HEK293 (cell line): ENCODE measurements at regions not wholly inside any gene's neighbourhood (a gene's known extent, or its start where the extent isn't known, plus 50 kb on each side); places are given as distances from the start of the nearest gene placed in this dataset.

Experiments used
- CTCF ChIA-PET: fragments of 350-600 bp; formaldehyde crosslinking; extraction: SDS; loops from one replicate; lab custom pipeline; 2021; ENCODE audit warnings: antibody characterized with exemption; lab: Yijun Ruan, JAX
- POLR2A ChIA-PET: fragments of 300-600 bp; formaldehyde crosslinking; extraction: SDS; loops from one replicate; lab custom pipeline; 2020; ENCODE audit warnings: antibody characterized with exemption, inconsistent platforms; lab: Yijun Ruan, JAX
- H3K27ac ChIP-seq: fragments of 200-500 bp; sonication (Bioruptor generic); 2 replicates; pipeline ENCODE4 v1.5.1; 2014; ENCODE audit warnings: low read depth, low read length, control low read depth, inconsistent platforms; ENCODE audit errors: extremely low read depth
- H3K36me3 ChIP-seq, 2 experiments: fragments of 200-500 bp in 1 of 2; sonication (Bioruptor generic) in 1 of 2; 1 replicate in 1 of 2; 2 replicates in 1 of 2; pipeline ENCODE4 v1.5.1; 2014 to 2017; ENCODE audit warnings: inconsistent platforms in 2 of 2, low read length in 2 of 2; ENCODE audit not compliant: control insufficient read depth in 2 of 2, insufficient read depth in 1 of 2
- H3K4me1 ChIP-seq: fragments of 200-500 bp; sonication (Bioruptor generic); 2 replicates; pipeline ENCODE4 v1.5.1; 2014; ENCODE audit warnings: mild to moderate bottlenecking, low read length, inconsistent platforms; ENCODE audit not compliant: control insufficient read depth, insufficient read depth
- H3K4me3 ChIP-seq: 2 replicates; pipeline ENCODE4 v1.5.1; 2011; ENCODE audit warnings: low read depth, mild to moderate bottlenecking, control low read depth, low read length, moderate library complexity
- H3K9me3 ChIP-seq: fragments of 200-500 bp; sonication (Bioruptor generic); 2 replicates; pipeline ENCODE4 v1.5.1; 2014; ENCODE audit warnings: low read depth, low read length, inconsistent platforms; ENCODE audit not compliant: control insufficient read depth, insufficient read depth
- FEZF1 ChIP-seq: fragments of 450-650 bp; formaldehyde crosslinking; IDR thresholded peaks from 2 replicates; pipeline ENCODE4 v1.5.1; 2016; ENCODE audit warnings: missing biosample characterization, missing genetic modification characterization
- MEIS1 ChIP-seq: sonication (generic); formaldehyde crosslinking; IDR thresholded peaks from 2 replicates; pipeline ENCODE4 v1.8.1; 2022; ENCODE audit warnings: missing genetic modification reagents, mild to moderate bottlenecking, borderline replicate concordance
- MZF1 ChIP-seq: fragments of 450-650 bp; formaldehyde crosslinking; IDR thresholded peaks from 2 replicates; pipeline ENCODE4 v1.5.1; 2017; ENCODE audit warnings: missing biosample characterization, missing genetic modification characterization, borderline replicate concordance
- YY1 ChIP-seq: fragments of 450-650 bp; formaldehyde crosslinking; IDR thresholded peaks from 2 replicates; pipeline ENCODE4 v1.5.1; 2018; ENCODE audit warnings: missing biosample characterization, missing genetic modification characterization
- ZBTB17 ChIP-seq: fragments of 450-650 bp; formaldehyde crosslinking; IDR thresholded peaks from 2 replicates; pipeline ENCODE4 v1.5.1; 2016; ENCODE audit warnings: missing biosample characterization, missing genetic modification characterization
- ZBTB8A ChIP-seq: fragments of 450-650 bp; formaldehyde crosslinking; IDR thresholded peaks from 2 replicates; pipeline ENCODE4 v1.5.1; 2016; ENCODE audit warnings: missing biosample characterization, missing genetic modification characterization
- ZFP3 ChIP-seq: fragments of 450-650 bp; formaldehyde crosslinking; IDR thresholded peaks from 2 replicates; pipeline ENCODE4 v1.5.1; 2016; ENCODE audit warnings: low read depth, missing biosample characterization, missing genetic modification characterization
- ZNF121 ChIP-seq: fragments of 450-650 bp; formaldehyde crosslinking; IDR thresholded peaks from 2 replicates; pipeline ENCODE4 v1.5.1; 2016; ENCODE audit warnings: missing biosample characterization, missing genetic modification characterization
- ZNF132 ChIP-seq: fragments of 450-650 bp; formaldehyde crosslinking; IDR thresholded peaks from 2 replicates; pipeline ENCODE4 v1.5.1; 2017; ENCODE audit warnings: missing biosample characterization, missing genetic modification characterization, borderline replicate concordance
- ZNF138 ChIP-seq: fragments of 450-650 bp; formaldehyde crosslinking; IDR thresholded peaks from 2 replicates; pipeline ENCODE4 v1.5.1; 2016; ENCODE audit warnings: missing biosample characterization, missing genetic modification characterization, borderline replicate concordance
- ZNF184 ChIP-seq: fragments of 450-650 bp; IDR thresholded peaks from 2 replicates; pipeline ENCODE4 v1.5.1; 2018; ENCODE audit warnings: missing biosample characterization, mild to moderate bottlenecking, missing genetic modification characterization
- ZNF2 ChIP-seq: fragments of 450-650 bp; formaldehyde crosslinking; IDR thresholded peaks from 2 replicates; pipeline ENCODE4 v1.5.1; 2016; ENCODE audit warnings: missing biosample characterization, missing genetic modification characterization
- ZNF311 ChIP-seq: fragments of 450-650 bp; formaldehyde crosslinking; IDR thresholded peaks from 2 replicates; pipeline ENCODE4 v1.5.1; 2017; ENCODE audit warnings: missing biosample characterization, missing genetic modification characterization, borderline replicate concordance
- ZNF423 ChIP-seq: fragments of 450-650 bp; formaldehyde crosslinking; IDR thresholded peaks from 2 replicates; pipeline ENCODE4 v1.5.1; 2016; ENCODE audit warnings: missing biosample characterization, missing genetic modification characterization
- ZNF521 ChIP-seq: fragments of 450-650 bp; formaldehyde crosslinking; IDR thresholded peaks from 2 replicates; pipeline ENCODE4 v1.5.1; 2017; ENCODE audit warnings: missing biosample characterization, mild to moderate bottlenecking, missing genetic modification characterization
- ZNF610 ChIP-seq: fragments of 450-650 bp; formaldehyde crosslinking; IDR thresholded peaks from 2 replicates; pipeline ENCODE4 v1.5.1; 2016; ENCODE audit warnings: missing biosample characterization, missing genetic modification characterization, borderline replicate concordance
- ZNF701 ChIP-seq: fragments of 450-650 bp; formaldehyde crosslinking; IDR thresholded peaks from 2 replicates; pipeline ENCODE4 v1.5.1; 2016; ENCODE audit warnings: missing biosample characterization, missing genetic modification characterization
- ZNF785 ChIP-seq: fragments of 450-650 bp; formaldehyde crosslinking; IDR thresholded peaks from 2 replicates; pipeline ENCODE4 v1.5.1; 2016; ENCODE audit warnings: missing biosample characterization, missing genetic modification characterization
- TF ChIP-seq, protein P1 (sequence below): fragments of 450-650 bp; formaldehyde crosslinking; IDR thresholded peaks from 2 replicates; pipeline ENCODE4 v1.5.1; 2016; ENCODE audit warnings: missing biosample characterization, missing genetic modification characterization, borderline replicate concordance
- TF ChIP-seq, protein P2 (sequence below): fragments of 450-650 bp; formaldehyde crosslinking; IDR thresholded peaks from 2 replicates; pipeline ENCODE4 v1.5.1; 2016; ENCODE audit warnings: missing biosample characterization, missing genetic modification characterization
- TF ChIP-seq, protein P3 (sequence below): fragments of 450-650 bp; formaldehyde crosslinking; IDR thresholded peaks from 2 replicates; pipeline ENCODE4 v1.5.1; 2016; ENCODE audit warnings: missing biosample characterization, missing genetic modification characterization

DNA sequence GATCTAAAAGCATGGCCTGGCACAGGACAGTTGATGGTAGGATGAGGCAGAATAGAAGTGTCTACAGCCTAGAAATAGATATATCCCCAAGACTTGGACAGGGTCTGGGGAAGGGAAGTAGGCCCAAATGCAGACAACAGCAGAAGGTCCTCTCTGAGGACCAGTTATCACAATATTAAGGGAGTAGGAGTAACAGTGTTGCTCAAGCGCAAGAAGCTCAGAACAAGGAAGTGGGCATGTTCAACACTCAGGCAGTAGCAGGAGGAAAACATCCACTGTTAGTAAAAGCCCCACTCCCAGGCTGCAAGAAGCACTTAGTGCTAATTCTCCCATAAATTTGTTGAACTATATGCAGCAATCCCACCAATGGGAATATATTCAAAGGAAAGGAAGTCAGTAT lies 314.7 kb downstream of the METTL4 start:
- H3K9me3 ChIP-seq = no peaks in the 10 kb centered on the region
- CTCF ChIA-PET = interaction anchor here (0.6 kb wide), 1 partner anchor 1271 kb away, joined by 3 read pairs; no protein-coding TSS in a partner anchor

DNA sequence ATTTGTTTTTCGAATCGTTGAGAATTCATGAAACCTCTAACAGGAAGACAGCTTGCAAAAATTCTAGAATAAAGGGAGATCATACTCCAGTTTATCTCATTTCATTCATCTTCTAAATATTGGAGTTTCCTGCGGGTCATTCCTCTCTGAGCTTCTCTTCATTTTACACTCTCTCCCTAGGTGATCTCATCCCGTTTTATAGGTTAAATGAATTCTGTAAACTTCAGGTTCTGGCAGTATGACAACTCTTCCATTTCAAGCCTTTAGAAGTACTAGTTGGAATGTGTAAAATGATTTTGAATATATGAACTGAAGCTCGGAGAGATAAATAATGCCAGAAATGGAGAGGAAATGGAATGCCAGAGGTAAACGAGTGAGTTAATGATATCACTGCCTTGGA lies 312.4 kb downstream of the METTL4 start:
- Histone ChIP-seq H3K9me3 (no peaks in the 10 kb centered on the region), H3K4me3 (no peak overlapping the region), H3K36me3 (no peaks in the 10 kb centered on the region), H3K27ac (no peak overlapping the region), H3K4me1 (no peaks in the 10 kb centered on the region; the same call in none of the 2 replicates)
- POLR2A ChIA-PET = no interaction called here
- CTCF ChIA-PET = interaction anchor here (0.6 to 1.3 kb wide), 4 partner anchors 22 to 591 kb away, joined by 3 read pairs; no protein-coding TSS in a partner anchor
- TF ChIP-seq FEZF1 (tag by site-specific recombination) (0 out of 2 replicates have a peak, but pooled peaks have one; percentile 32), YY1 (tag by site-specific recombination) (no peak)

More for the DNA sequence above, 314.7 kb downstream of the METTL4 start:
- Histone ChIP-seq H3K4me3 (no peak overlapping the region), H3K4me1 (no peaks in the 10 kb centered on the region; the same call in none of the 2 replicates)
- TF ChIP-seq ZNF184 (no peak), ZNF2 (tag by site-specific recombination) (no peak), ZNF138 (no peak), MEIS1 (no peak), ZNF701 (tag by site-specific recombination) (no peak), ZNF521 (tag by site-specific recombination) (no peak), ZNF132 (tag by site-specific recombination) (no peak), ZNF785 (tag by site-specific recombination) (no peak), ZNF311 (tag by site-specific recombination) (no peak), ZNF610 (tag by site-specific recombination) (no peak), ZBTB17 (tag by site-specific recombination) (no peak), ZFP3 (tag by site-specific recombination) (no peak), MZF1 (tag by site-specific recombination) (no peak), ZBTB8A (tag by site-specific recombination) (no peak), ZNF423 (tag by site-specific recombination) (no peak), FEZF1 (tag by site-specific recombination) (no peak), ZNF121 (tag by site-specific recombination) (no peak)
- TF ChIP-seq, protein P1, sequence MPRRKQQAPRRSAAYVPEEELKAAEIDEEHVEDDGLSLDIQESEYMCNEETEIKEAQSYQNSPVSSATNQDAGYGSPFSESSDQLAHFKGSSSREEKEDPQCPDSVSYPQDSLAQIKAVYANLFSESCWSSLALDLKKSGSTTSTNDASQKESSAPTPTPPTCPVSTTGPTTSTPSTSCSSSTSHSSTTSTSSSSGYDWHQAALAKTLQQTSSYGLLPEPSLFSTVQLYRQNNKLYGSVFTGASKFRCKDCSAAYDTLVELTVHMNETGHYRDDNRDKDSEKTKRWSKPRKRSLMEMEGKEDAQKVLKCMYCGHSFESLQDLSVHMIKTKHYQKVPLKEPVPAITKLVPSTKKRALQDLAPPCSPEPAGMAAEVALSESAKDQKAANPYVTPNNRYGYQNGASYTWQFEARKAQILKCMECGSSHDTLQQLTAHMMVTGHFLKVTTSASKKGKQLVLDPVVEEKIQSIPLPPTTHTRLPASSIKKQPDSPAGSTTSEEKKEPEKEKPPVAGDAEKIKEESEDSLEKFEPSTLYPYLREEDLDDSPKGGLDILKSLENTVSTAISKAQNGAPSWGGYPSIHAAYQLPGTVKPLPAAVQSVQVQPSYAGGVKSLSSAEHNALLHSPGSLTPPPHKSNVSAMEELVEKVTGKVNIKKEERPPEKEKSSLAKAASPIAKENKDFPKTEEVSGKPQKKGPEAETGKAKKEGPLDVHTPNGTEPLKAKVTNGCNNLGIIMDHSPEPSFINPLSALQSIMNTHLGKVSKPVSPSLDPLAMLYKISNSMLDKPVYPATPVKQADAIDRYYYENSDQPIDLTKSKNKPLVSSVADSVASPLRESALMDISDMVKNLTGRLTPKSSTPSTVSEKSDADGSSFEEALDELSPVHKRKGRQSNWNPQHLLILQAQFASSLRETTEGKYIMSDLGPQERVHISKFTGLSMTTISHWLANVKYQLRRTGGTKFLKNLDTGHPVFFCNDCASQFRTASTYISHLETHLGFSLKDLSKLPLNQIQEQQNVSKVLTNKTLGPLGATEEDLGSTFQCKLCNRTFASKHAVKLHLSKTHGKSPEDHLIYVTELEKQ (tag by site-specific recombination) = no peak
- TF ChIP-seq, protein P2, sequence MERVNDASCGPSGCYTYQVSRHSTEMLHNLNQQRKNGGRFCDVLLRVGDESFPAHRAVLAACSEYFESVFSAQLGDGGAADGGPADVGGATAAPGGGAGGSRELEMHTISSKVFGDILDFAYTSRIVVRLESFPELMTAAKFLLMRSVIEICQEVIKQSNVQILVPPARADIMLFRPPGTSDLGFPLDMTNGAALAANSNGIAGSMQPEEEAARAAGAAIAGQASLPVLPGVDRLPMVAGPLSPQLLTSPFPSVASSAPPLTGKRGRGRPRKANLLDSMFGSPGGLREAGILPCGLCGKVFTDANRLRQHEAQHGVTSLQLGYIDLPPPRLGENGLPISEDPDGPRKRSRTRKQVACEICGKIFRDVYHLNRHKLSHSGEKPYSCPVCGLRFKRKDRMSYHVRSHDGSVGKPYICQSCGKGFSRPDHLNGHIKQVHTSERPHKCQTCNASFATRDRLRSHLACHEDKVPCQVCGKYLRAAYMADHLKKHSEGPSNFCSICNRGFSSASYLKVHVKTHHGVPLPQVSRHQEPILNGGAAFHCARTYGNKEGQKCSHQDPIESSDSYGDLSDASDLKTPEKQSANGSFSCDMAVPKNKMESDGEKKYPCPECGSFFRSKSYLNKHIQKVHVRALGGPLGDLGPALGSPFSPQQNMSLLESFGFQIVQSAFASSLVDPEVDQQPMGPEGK (tag by site-specific recombination) = no peak
- TF ChIP-seq, protein P3, sequence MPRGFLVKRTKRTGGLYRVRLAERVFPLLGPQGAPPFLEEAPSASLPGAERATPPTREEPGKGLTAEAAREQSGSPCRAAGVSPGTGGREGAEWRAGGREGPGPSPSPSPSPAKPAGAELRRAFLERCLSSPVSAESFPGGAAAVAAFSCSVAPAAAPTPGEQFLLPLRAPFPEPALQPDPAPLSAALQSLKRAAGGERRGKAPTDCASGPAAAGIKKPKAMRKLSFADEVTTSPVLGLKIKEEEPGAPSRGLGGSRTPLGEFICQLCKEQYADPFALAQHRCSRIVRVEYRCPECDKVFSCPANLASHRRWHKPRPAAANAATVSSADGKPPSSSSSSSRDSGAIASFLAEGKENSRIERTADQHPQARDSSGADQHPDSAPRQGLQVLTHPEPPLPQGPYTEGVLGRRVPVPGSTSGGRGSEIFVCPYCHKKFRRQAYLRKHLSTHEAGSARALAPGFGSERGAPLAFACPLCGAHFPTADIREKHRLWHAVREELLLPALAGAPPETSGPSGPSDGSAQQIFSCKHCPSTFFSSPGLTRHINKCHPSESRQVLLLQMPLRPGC (tag by site-specific recombination) = no peak
- TF ChIP-seq, all 188 proteins: peak for 0
- no peaks in the 10 kb centered on the region for H3K36me3 ChIP-seq
- no peak overlapping the region for H3K27ac ChIP-seq
- POLR2A ChIA-PET = no interaction called here
